Inferior parietal cortex (tissue), 1 donor: ENCODE measurements at regions not wholly inside any gene's neighbourhood (a gene's known extent, or its start where the extent isn't known, plus 50 kb on each side); places are given as distances from the start of the nearest gene placed in this dataset.

Source experiments
- DNase-seq: peaks from one replicate; pipeline ENCODE4 v3.0.0-alpha.2; 2016; ENCODE audit errors: extremely low spot score

- DNase-seq = no peak
Measured at GRCh38 chr9:118510711-118511110, 806.5 kb downstream of the TLR4 start.

DNA sequence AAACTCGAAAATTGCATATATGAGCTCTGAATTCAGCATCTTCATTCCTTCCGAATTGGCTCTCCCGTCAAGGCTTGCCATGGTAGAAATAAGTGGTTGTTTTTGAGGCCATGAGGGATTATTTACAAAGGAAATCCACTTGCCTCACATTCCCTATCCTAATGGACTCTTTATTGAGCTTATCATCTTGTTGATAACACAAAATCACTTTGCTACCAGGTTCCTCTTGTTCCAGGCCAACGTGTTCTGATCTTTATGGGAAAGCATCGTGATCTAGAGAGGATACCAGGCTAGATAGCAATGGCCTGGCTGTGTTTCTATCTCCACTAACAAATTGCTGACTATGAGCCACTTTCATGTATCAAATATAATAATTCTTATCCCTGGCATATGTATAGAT is 811.7 kb downstream of the TLR4 start:
- DNase-seq = no peak

GRCh38 chr9:118521261-118521660 is 817.1 kb downstream of the TLR4 start:
- DNase-seq = no peak

DNA sequence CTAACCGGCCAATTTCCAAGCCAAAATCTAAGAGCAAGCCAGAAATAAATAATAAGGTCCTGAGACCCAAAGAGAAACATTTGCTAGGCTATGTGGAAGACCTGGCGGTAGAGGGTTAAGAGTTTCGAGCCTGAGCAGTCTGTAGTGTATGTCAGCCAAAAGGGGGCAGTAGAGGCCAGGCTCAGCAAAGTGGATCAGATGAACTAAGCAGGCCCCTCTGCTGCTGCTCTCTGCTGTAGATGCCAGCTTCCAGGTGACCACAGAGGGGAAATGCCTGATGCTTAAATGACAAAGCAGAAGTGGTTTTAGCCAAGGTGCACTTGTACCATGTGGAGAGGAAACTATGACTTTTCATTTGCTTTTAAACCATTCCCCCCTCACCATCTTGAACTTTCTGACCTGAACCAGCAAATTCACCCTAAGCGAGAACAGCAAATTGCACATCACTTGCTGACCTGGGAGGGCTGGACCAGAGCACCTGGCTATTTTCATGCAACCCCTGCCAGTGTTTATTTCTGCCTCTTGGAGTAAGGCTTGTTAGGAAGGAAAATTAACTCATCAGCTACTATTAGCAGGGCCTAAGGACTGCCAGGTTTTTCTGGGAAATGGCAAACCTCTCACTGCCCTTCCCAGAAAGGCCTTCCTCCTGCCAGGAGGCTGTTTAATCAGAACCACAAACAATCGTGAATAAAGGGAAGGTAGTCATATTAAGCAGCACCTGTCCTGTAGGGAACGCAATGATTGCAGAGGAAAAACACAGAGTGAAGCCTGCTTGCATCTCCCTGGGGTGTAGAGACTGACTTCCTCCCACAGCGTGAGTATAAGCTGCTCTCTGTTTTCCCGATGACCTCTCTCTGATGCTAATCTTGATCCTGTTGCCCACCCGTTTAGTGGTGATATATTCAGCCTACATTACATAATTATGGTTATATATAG is 818.2 kb downstream of the TLR4 start:
- DNase-seq = peak; percentile 25

- no peak for DNase-seq
Measured at GRCh38 chr9:118527261-118527660, 823.1 kb downstream of the TLR4 start.

GRCh38 chr9:118529210-118529609 is 825.0 kb downstream of the TLR4 start:
- DNase-seq = no peak

DNA sequence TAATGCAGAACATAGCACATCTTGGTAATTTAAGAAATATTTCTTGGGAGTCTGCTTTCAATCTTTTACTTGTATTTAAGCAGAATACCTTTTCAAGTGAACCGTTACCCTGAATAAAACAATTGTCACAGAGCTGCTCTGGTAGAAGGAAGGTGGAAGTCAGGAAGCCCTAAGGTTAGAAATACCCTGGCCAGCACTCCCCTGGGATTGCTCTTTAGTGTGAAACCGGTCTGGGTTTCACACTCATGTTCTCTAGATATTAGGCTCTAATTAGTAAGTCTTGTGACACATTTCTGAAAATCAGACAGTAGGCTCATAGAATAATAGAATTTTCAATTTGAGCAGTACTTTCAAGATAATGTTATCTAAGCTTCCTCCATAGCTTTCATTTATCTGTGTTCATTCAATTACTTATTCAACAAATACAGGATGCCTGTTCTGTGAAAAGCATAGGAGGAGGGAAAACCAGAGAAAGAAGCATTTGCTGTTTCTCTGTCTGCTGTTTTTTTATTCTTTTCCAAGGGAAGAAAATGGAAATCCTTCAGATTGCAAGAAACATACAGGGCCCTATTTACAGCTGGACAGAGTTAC is 825.5 kb downstream of the TLR4 start:
- DNase-seq = no peak

GRCh38 chr9:118532592-118532991 is 828.4 kb downstream of the TLR4 start:
- no peak for DNase-seq

- DNase-seq = no peak
Measured at GRCh38 chr9:118533101-118533500, 828.9 kb downstream of the TLR4 start.

- DNase-seq = no peak
Measured at GRCh38 chr9:118533850-118534249, 829.6 kb downstream of the TLR4 start.

DNA sequence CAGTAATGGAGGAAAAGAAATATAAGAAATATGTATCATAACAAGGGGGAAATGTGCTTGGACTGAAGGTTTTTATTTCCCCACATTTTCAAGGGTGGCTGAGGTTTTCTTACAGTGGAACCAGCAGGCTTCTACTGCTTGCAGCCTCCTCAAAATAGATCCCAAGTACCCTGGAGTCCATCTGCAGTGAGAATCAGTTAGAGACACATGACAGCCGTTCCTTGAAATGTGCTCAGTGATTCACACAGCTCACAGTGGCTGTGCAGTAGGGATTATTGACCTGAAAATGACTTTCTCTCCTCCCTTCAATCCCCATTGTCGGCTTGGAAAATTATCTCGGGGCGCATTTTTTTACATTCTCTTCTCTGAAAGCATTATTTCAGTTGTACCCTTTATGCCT is 832.0 kb downstream of the TLR4 start:
- peak; percentile 13 for DNase-seq

- DNase-seq = no peak
Measured at GRCh38 chr9:118538959-118539358, 830.3 kb downstream of the BRINP1 start.

DNA sequence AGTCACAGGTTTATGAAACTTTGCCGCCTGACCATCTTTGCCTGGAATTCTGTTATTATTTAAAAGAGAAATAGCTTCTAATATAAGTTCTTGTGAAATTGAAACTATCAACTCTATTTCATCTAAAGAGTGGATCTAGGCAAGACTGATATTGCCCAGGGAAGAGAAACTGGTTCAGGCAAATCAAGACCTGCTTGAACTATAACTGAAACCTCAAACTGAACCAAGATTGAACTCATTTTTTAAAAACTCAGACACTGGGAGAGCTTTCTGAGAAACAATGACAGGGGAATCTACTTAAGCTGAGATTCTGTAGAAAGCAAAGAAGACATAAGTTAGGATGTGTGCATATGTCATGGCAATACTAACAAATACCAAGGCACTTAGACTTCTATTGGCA is 815.8 kb downstream of the BRINP1 start:
- DNase-seq = no peak

DNA sequence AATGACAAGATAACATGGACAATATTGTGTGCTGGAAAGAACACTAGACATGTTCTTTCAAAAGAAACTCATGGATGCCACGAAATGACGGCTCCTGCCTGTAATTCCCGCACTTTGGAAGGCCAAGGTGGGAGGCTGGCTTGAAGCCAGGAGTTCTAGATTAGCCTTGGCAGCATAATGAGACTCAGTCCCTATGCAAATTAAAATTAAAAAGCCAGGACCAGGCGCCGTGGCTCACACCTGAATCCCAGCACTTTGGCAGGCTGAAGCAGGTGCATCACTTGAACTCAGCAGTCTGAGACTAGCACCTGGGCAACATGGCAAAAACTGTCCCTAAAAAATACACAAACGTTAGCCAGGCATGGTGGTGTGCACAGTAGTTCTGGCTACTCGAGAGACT is 814.2 kb downstream of the BRINP1 start:
- no peak for DNase-seq

DNA sequence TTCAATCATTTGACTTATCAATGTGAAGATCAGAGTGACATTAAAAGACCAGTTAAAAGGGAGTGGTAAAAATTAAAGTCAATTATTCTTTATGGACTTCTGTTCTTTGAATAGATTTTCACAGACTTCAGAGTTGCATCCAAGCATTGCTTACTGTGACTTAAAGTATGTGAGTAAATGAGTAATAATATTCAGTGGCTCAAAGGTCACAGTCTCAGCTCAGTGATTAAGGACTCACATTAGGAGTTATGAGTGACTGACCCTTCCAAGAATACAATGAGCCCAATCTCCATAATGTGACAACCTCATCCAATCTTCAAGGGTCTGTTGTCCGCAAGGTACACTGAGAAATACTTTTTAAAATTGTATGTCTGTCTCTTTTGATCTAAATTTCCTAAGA is 811.2 kb downstream of the BRINP1 start:
- no peak for DNase-seq

- DNase-seq = no peak
Measured at GRCh38 chr9:118558891-118559290, 810.3 kb downstream of the BRINP1 start.

DNA sequence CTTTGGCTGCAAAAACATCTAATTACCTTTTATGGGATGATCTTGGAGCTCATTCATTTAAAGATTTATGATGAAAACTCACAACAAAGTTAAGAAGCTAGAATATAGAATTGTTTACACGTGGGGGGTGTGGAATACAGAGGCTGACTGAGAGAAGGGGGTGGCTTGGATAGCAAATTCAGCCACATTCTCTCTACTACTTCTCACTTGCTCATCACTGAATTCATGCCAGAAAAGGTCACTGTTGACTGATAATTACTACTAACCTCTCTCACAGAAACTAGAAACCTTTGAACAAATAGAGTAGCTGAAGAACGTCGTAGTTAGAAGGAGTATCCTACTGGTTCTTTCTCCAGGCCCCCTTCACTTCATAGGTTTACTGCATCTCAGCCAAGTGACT is 808.2 kb downstream of the BRINP1 start:
- no peak for DNase-seq

DNA sequence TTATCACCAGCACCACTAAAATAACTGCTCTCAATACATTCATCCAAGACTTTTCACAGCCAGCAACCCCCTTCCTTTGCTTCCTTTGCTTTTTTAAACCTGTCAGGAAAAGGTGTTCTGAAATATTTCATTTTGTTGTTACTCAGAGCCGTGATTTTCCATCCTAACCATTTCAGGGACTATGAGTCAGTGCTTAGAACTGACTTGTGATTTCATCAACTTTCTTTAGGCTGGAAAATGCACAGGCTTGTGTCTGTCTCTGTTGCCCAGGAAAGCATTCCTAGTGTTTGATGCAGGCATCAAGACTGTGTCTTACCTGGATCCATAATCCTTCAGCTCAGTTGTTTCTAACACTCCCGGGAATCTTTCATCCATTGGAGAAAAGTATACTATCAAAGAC is 805.6 kb downstream of the BRINP1 start:
- DNase-seq = peak; percentile 39

- DNase-seq = no peak
Measured at GRCh38 chr9:118567861-118568260, 801.4 kb downstream of the BRINP1 start.

DNA sequence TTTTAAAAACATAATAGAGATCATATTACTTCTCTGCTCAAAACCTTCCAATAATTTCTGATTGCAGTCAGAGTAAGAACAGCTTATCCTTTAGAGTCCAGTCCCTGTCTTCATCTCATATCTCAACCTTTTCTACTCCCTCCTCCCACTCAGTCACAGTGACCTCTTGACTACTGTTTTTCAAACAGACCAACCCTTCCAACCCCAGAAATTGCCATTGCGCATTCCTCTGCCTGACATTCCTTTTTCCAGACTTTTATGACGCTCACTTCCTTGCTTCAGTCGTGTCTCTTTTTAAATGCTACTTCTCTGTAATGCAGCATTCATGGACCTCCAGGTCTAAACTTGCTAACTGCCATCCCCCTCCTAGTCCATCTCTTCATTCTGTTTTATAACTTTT is 800.5 kb downstream of the BRINP1 start:
- no peak for DNase-seq

- no peak for DNase-seq
Measured at GRCh38 chr9:118569148-118569547, 800.1 kb downstream of the BRINP1 start.

DNA sequence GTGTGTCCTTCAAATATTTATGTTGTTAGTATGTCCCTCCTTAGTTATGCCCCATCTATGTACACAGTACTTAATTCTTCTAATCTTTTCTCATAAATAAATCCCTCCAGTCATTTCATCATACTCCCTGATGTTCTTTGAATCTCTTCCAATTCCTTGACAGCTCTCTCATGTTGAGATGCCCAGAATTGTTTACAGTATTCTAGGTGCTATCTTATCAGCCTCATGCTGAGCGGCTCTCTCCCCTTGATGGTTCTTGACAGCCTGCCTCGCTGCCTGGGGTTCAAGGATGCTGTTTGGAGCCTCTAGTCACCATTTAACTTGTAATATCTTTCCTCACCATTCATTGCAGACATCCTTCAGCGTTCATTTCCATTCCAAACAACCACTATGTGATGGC is 799.2 kb downstream of the BRINP1 start:
- DNase-seq = no peak

DNA sequence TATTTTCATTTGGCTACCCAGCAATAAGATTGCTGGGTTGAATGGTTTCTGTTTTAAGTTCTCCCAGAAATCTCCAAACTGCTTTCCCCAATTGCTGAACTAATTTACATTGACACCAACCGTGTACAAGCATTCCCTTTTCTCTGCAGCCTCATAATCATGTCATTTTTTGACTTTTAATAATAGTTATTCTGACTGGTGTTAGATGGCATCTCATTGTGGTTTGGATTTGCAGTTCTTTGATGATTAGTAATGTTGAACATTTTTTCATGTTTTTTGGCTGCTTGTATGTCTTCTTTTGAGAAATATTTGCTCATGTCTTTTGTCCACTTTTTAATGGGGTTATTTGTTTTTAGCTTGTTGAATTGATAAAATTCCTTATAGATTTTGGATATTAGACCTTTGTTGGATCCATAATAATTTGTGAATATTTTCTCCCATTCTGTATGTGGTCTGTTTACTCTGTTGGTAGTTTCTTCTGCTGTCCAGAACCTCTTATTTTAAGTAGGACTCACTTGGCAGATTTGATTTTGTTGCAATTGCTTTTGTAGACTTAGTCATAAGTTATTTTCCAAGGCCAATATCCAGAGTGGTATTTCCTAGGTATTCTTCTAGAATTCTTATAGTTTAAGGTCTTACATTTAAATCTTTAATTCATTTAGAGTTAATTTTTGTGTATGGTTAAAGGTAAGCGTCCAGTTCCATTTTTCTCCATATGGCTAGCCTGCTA is 793.7 kb downstream of the BRINP1 start:
- no peak for DNase-seq
